ENCODE measurements at regions not wholly inside any gene's neighbourhood (a gene's known extent, or its start where the extent isn't known, plus 50 kb on each side); places are given as distances from the start of the nearest gene placed in this dataset.

- TF ChIP-seq CTCF (IDR thresholded peaks at IDR 0.05) (no peak), POLR2A (IDR thresholded peaks at IDR 0.05) (no peak)
Measured at GRCh38 chr3:87977765-87978164, 81.0 kb downstream of the CGGBP1 start.

All from lower leg skin (tissue), 3 donors.